Prostate gland (tissue), 2 donors: ENCODE measurements at regions not wholly inside any gene's neighbourhood (a gene's known extent, or its start where the extent isn't known, plus 50 kb on each side); places are given as distances from the start of the nearest gene placed in this dataset.

Experiments
- CTCF ChIP-seq, 4 experiments: fragments of 200-600 bp in 2 of 4; fragments of 450-650 bp in 2 of 4; sonication (generic) in 2 of 4; IDR thresholded peaks; 1 replicate in 3 of 4; 2 replicates in 1 of 4; pipeline ENCODE4 v1.5.1; 2016 to 2019; ENCODE audit warnings: antibody characterized with exemption in 4 of 4, mild to moderate bottlenecking in 2 of 4, moderate library complexity in 2 of 4
- POLR2A ChIP-seq: fragments of 450-650 bp; IDR thresholded peaks from one replicate; pipeline ENCODE4 v1.6.1; 2016; ENCODE audit warnings: antibody characterized with exemption, mild to moderate bottlenecking
- POLR2AphosphoS5 ChIP-seq: sonication (generic); formaldehyde crosslinking; IDR thresholded peaks from one replicate; pipeline ENCODE4 v1.6.1; 2017; ENCODE audit warnings: antibody characterized with exemption

- TF ChIP-seq CTCF (IDR thresholded peaks at IDR 0.05) (no peak), POLR2AphosphoS5 (no peak), POLR2A (no peak)
Observed at GRCh38 chr1:22290157-22290556, 147.3 kb upstream of the WNT4 start.
